GM21737 (cell line): ENCODE measurements at regions not wholly inside any gene's neighbourhood (a gene's known extent, or its start where the extent isn't known, plus 50 kb on each side); places are given as distances from the start of the nearest gene placed in this dataset.

ENCODE experiments used
- ATAC-seq: cut with Tn5 transposase; IDR thresholded peaks from one replicate; pipeline ENCODE4 v1.9.1; 2021; ENCODE audit warnings: mild to moderate bottlenecking, moderate library complexity; ENCODE audit not compliant: unreplicated experiment

DNA sequence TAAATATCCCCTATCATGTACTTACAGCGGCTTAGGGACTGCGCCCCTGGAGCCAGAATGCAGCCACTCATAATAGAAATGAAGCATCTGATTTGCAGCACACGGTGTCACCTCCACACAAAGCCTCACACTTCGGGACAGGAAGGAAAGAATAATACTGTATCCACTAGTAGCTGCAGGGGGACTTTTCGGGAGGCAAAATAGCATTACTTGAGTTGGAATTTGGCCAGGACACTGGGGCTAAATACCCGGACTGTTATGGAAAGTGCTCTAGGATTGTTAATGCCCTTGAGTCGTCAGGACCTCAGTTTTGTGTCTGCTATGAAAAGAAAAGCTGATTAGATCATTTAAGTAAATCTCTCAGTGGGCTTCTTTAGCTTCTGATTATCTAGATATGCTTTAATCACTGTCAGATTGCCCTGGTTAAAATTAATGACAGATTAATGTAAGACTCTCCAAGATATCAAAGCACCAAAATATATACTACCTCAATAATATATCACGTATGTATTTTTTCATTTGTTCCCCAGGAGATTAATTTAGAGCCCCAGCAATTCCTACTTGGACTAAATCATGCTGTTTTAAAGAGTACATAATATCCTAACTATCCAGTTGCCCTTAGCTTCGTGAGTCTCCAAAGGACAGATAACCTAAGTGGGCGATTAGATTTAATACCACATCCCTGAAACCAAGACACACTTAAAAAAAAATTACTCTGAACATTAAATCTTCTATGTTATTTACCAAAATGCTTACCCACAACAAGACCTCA, 173.0 kb upstream of the NEBL start:
- no peak for ATAC-seq

DNA sequence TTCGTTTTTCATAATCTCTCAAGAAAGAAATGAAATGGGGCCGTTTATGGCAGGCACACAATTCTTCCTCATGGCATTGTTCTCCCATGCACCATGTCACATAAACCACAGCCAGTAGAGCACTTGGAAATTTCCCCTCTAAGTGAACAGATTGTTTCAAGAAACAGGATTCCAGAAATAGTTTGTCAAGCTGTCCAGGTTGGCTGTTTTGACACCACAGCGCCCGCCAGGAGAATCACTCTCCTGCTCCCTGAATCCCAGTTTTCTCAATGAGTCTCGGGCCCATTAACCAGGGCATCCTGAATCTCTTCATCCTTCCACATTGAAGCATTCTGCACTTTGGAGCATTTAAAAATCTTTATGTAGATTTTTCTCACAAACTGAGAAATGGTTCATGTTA, 172.2 kb upstream of the NEBL start:
- ATAC-seq: no peak

DNA sequence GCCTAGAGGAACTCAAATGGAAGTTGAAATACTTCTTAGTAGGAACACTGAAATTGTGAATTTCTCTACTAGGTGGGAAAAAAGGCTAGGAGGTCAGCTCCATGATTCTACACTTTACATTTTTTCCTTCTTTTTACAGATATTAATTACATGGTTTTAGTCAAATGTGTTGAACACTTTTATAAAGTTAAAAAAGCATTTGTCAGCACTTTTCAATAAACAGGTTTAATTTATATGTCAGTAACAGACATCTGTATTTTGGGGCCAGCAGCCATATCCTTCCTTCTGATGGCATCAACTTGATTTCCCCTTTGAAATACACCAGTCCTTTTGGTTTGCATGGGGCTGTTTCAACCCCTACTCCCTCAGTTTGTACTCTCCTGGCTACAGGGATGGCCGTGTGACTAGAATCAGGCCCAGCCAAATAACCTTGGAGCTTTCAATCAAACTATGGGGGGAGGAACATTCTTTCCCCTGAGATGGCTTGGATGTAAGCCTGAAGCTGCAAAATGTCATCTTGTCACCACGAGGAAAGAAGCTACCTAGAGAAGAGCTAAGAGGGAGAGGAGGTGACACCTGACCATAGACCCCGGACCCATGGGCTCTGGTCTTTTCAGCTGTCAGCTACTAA, 171.0 kb upstream of the NEBL start:
- ATAC-seq: no peak

DNA sequence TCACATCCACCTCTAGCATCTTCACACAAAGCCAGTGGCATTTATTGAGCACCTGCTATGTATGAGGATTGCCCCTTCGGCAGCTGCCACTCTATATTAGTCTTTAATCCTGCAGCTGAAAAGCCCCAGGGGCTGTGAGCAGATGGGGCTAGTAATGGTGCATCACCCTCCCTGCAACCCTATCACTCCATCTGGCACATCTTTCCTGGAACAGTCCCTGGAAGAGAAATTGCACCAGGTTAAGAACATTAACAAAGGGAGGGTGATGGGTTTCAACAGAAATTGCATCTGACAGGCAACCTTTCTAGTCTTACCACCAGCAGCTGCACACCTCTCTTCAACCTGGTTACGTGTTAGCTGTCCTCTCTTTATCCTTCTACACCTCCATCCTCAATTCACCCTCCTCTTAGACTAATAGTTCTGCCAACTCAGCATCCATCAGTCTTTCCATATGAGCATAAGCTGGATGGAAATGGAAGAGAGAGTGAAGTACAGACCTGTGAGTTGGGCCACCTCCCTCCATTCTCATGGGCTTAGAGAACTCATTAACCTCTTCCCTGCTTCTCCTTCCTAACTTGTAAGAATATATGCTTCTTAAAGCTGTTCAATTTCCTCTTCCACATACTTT, 168.6 kb upstream of the NEBL start:
- no peak for ATAC-seq

DNA sequence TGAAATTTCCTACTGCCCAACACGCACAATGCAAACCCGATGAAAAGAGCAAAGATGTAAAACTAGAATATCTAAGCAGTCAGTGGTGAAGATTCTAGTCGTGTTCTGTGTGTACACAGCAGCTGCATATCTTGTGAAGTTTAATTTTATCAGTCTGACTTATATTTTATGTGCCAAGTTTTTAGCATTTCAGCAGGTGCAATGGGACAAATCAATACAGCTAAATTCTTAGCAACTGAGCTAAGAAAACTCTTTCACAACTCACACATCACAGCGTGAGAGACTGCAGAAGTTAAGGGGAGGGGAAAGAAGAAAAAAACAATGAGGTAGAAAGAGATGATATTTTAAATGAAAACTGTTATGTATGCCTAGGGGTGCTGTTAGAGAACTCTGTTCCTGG, 164.9 kb upstream of the NEBL start:
- no peak for ATAC-seq

GRCh38 chr10:21061184-21061583, 164.1 kb upstream of the NEBL start:
- ATAC-seq: no peak

- no peak for ATAC-seq
These were observed 163.5 kb upstream of the NEBL start for GRCh38 chr10:21060626-21061025.

GRCh38 chr10:21057989-21058388, 160.9 kb upstream of the NEBL start:
- no peak for ATAC-seq

DNA sequence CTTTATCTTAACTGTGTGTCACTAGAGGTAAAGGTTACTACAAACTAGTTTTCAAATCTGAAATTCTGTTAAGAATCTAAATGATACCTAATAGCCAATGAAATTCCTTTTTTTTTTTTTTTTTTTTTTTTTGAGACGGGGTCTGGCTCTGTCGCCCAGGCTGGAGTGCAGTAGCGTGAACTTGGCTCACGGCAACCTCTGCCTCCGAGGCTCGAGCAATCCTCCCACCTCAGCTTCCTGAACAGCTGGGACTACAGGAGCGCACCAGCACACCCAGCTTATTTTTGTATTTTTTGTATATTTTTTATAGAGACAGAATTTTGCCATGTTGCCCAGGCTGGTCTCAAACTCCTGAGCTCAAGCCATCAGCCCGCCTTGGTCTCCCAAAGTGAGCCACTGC, 160.3 kb upstream of the NEBL start:
- no peak for ATAC-seq

GRCh38 chr10:21056461-21056860, 159.3 kb upstream of the NEBL start:
- ATAC-seq: no peak

DNA sequence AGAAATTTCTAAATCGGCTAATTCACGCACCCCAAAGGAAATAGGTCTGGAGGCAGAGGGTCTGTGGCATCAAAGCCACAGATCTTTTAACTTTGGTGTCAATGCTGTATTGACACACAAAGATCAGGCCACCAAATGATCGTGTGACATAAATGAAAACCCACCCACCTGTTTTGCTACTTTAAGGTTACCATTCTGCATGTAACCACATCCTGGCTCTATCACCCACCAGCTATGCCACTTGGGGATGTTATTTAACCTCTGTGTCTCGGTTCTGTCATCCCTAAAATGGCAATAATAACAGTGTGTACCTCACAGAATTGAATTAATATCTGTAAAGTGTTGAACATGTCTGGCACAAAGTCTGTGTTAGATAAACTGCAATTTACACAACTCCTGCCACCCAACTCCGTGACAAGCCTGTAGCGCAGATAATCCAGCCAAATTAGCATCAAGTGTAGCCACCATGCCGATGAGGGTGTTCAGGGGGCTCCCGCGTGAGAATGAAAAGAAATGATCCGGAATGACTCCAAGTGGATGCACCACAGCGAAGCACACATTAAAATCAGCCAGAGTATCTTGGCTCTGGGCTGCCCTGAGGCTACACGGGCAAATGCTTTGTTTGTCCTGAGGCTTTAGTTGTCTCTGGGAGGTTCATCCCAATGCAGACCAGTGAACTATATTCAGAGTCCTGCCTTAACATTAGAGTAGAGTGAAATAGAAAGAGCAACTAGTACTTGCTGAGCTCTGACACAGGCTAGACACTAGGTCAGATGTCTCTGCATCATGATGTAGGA, 158.4 kb upstream of the NEBL start:
- no peak for ATAC-seq

- ATAC-seq: no peak
These were observed 157.0 kb upstream of the NEBL start for GRCh38 chr10:21053953-21054690.

DNA sequence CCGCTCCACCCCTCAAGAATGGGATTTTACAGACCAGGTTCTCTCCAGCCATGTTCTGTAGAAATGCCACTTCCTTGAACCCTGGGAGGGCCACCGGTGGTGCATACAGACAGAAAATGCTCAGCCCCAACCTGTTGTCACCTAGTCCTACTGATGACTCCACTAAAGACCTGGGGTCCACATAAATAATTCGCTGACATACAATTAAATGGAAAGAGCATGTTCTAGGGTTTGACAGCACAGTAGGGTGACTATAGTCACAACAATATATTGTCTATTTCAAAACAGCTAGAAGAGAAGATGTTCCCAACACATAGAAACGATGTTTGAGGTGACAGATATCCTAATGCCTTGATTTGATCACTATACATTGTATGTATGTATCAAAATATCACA, 155.6 kb upstream of the NEBL start:
- no peak for ATAC-seq

GRCh38 chr10:21052072-21052708, 155.1 kb upstream of the NEBL start:
- ATAC-seq: no peak

DNA sequence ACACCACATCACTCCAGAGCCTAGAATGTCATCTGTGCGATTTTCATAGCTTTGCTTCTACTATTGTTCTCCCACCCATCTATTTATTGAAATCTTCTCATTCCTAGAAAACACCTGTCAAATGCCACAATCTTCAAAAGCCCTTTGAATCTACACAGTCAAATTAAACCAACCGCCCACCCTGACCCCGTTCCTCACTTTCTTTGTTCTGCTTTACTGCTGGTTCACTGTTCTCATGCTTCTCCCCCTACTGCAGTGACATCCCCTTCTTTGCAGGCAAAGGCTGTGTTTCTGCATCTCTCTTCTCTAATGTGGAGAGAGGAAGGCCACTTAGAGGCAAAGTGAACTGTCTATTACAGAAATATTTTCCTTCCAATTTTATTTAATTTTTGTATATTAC, 152.4 kb upstream of the NEBL start:
- ATAC-seq: no peak

GRCh38 chr10:21048068-21048467, 151.0 kb upstream of the NEBL start:
- ATAC-seq: no peak

GRCh38 chr10:21047511-21047910, 150.4 kb upstream of the NEBL start:
- no peak for ATAC-seq

GRCh38 chr10:21047096-21047495, 150.0 kb upstream of the NEBL start:
- ATAC-seq: no peak

- ATAC-seq: no peak
These were observed 145.9 kb upstream of the NEBL start for GRCh38 chr10:21043044-21043443.

- ATAC-seq: no peak
These were observed 145.4 kb upstream of the NEBL start for GRCh38 chr10:21042536-21042935.
